H1 (cell line): ENCODE measurements at regions not wholly inside any gene's neighbourhood (a gene's known extent, or its start where the extent isn't known, plus 50 kb on each side); places are given as distances from the start of the nearest gene placed in this dataset.

Source experiments
- CTCF ChIA-PET: fragments of 300-600 bp; sonication (Branson Sonifier 250); formaldehyde crosslinking; loops from one replicate; lab custom pipeline; 2021; ENCODE audit not compliant: partially characterized antibody; lab: Charles Lee
- POLR2A ChIA-PET: fragments of 300-600 bp; sonication (Branson Sonifier 250); formaldehyde crosslinking; loops from one replicate; lab custom pipeline; 2021; ENCODE audit warnings: inconsistent platforms; ENCODE audit not compliant: partially characterized antibody; lab: Charles Lee
- DNase-seq, 2 experiments: peaks; one replicate each; pipeline versions ENCODE4 v3.0.0 to v3.0.0-alpha.2; 2010 to 2022; ENCODE audit warnings: low spot score in 2 of 2, low read depth in 1 of 2, mixed read lengths in 1 of 2
- FAIRE-seq: peaks from 2 replicates; lab custom pipeline; 2011; peaks lifted over from hg19 to GRCh38; lab: Jason Lieb, UNC
- H2AFZ ChIP-seq: 2 replicates; pipeline ENCODE4 v1.8.1; 2012; ENCODE audit warnings: low read length, inconsistent platforms
- H2AK5ac ChIP-seq: 2 replicates; pipeline ENCODE4 v1.6.1; 2013; ENCODE audit warnings: low read depth, low read length
- H2BK120ac ChIP-seq: replicated peaks from 2 replicates; pipeline ENCODE3; 2013; ENCODE audit warnings: low read depth, low read length, inconsistent platforms
- H2BK12ac ChIP-seq: 2 replicates; pipeline ENCODE4 v1.6.1; 2013; ENCODE audit warnings: low read depth, low read length
- H2BK15ac ChIP-seq: 2 replicates; pipeline ENCODE4 v1.6.1; 2013; ENCODE audit warnings: low read length
- H2BK20ac ChIP-seq: 2 replicates; pipeline ENCODE4 v1.6.1; 2013; ENCODE audit warnings: low read length
- H2BK5ac ChIP-seq: 2 replicates; pipeline ENCODE4 v1.6.1; 2013; ENCODE audit warnings: low read depth, low read length
- H3K14ac ChIP-seq: 2 replicates; pipeline ENCODE4 v1.6.1; 2013; ENCODE audit warnings: inconsistent platforms; ENCODE audit not compliant: insufficient read length
- H3K18ac ChIP-seq: 2 replicates; pipeline ENCODE4 v1.6.1; 2013; ENCODE audit warnings: low read length; ENCODE audit errors: extremely low read depth
- H3K23ac ChIP-seq: 2 replicates; pipeline ENCODE4 v1.6.1; 2013; ENCODE audit warnings: inconsistent platforms; ENCODE audit not compliant: insufficient read length
- H3K23me2 ChIP-seq: 2 replicates; pipeline ENCODE4 v1.6.1; 2013; ENCODE audit warnings: low read depth, low read length
- H3K27ac ChIP-seq: 2 replicates; pipeline ENCODE4 v1.6.1; 2011; ENCODE audit warnings: low read depth, low read length, inconsistent platforms
- H3K27me3 ChIP-seq, 4 experiments: replicated peaks in 1 of 4; 1 replicate in 1 of 4; 2 replicates in 3 of 4; pipeline versions ENCODE4 v1.6.1 to v1.8.1; 2011 to 2013; ENCODE audit warnings: low read length in 3 of 4, mild to moderate bottlenecking in 3 of 4, inconsistent platforms in 2 of 4, mixed read lengths in 2 of 4, moderate library complexity in 1 of 4; ENCODE audit not compliant: control insufficient read depth in 3 of 4, insufficient read depth in 3 of 4; ENCODE audit errors: extremely low read depth in 1 of 4
- H3K36me3 ChIP-seq, 4 experiments: 2 replicates each; pipeline versions ENCODE4 v1.6.1 to v1.8.1; 2011 to 2013; ENCODE audit warnings: mild to moderate bottlenecking in 4 of 4, low read length in 3 of 4, moderate library complexity in 2 of 4, control low read depth in 1 of 4, inconsistent platforms in 1 of 4; ENCODE audit not compliant: insufficient read depth in 4 of 4, control insufficient read depth in 2 of 4
- H3K4ac ChIP-seq: replicated peaks from 2 replicates; pipeline ENCODE3; 2013; ENCODE audit warnings: low read length, low read depth, mixed read lengths, inconsistent platforms; ENCODE audit not compliant: insufficient read length
- H3K4me1 ChIP-seq, 4 experiments: replicated peaks in 1 of 4; 1 replicate in 1 of 4; 2 replicates in 3 of 4; pipeline versions ENCODE4 v1.6.1 to v1.8.1; 2011 to 2013; ENCODE audit warnings: low read length in 3 of 4, inconsistent platforms in 2 of 4, mixed read lengths in 1 of 4; ENCODE audit not compliant: insufficient read depth in 4 of 4, control insufficient read depth in 3 of 4
- H3K4me2 ChIP-seq, 2 experiments: 2 replicates each; pipeline versions ENCODE4 v1.6.1 to v1.8.1; 2011 to 2013; ENCODE audit warnings: low read depth in 2 of 2, low read length in 2 of 2, control low read depth in 1 of 2, inconsistent platforms in 1 of 2, mild to moderate bottlenecking in 1 of 2; ENCODE audit not compliant: insufficient read depth in 1 of 2
- H3K4me3 ChIP-seq, 4 experiments: fragments of 200-600, 300-600 bp in 1 of 4; sonication (generic), shearing (Covaris generic), sonication (Bioruptor Twin) in 1 of 4; 2 replicates each; pipeline versions ENCODE4 v1.5.1 to v1.8.1; 2011 to 2016; ENCODE audit warnings: low read length in 4 of 4, low read depth in 3 of 4, control low read depth in 2 of 4, inconsistent platforms in 2 of 4, mild to moderate bottlenecking in 2 of 4, mixed read lengths in 1 of 4, moderate library complexity in 1 of 4; ENCODE audit not compliant: insufficient read depth in 2 of 4; ENCODE audit errors: extremely low read depth in 1 of 4
- H3K56ac ChIP-seq: replicated peaks from 2 replicates; pipeline ENCODE3; 2013; ENCODE audit warnings: low read depth, mild to moderate bottlenecking, mixed read lengths, low read length, inconsistent platforms; ENCODE audit not compliant: insufficient read length
- H3K79me1 ChIP-seq: 2 replicates; pipeline ENCODE4 v1.6.1; 2013; ENCODE audit warnings: low read depth, low read length, control low read depth
- H3K79me2 ChIP-seq, 2 experiments: 2 replicates each; pipeline versions ENCODE4 v1.6.1 to v1.8.1; 2012 to 2013; ENCODE audit warnings: low read length in 2 of 2, mild to moderate bottlenecking in 2 of 2, inconsistent platforms in 1 of 2; ENCODE audit not compliant: insufficient read depth in 2 of 2, control insufficient read depth in 1 of 2
- H3K9ac ChIP-seq, 4 experiments: replicated peaks in 1 of 4; 1 replicate in 1 of 4; 2 replicates in 3 of 4; pipeline versions ENCODE4 v1.6.1 to v1.8.1; 2011 to 2013; ENCODE audit warnings: low read depth in 3 of 4, low read length in 3 of 4, control low read depth in 2 of 4, mild to moderate bottlenecking in 2 of 4, moderate library complexity in 2 of 4, inconsistent platforms in 1 of 4; ENCODE audit errors: extremely low read depth in 1 of 4
- H3K9me3 ChIP-seq, 2 experiments: 2 replicates each; pipeline versions ENCODE4 v1.6.1 to v1.8.1; 2012 to 2013; ENCODE audit warnings: mild to moderate bottlenecking in 2 of 2, moderate library complexity in 2 of 2, control low read depth in 1 of 2, inconsistent platforms in 1 of 2, low read depth in 1 of 2, low read length in 1 of 2, mixed read lengths in 1 of 2; ENCODE audit not compliant: insufficient read depth in 2 of 2
- H4K20me1 ChIP-seq, 2 experiments: replicated peaks in 1 of 2; 2 replicates each; pipeline versions ENCODE3 to v1.8.1; 2011 to 2013; ENCODE audit warnings: inconsistent platforms in 2 of 2, low read length in 2 of 2, mild to moderate bottlenecking in 1 of 2; ENCODE audit not compliant: insufficient read depth in 2 of 2, control insufficient read depth in 1 of 2
- H4K5ac ChIP-seq: 2 replicates; pipeline ENCODE4 v1.6.1; 2013; ENCODE audit warnings: low read length, low read depth, mixed read lengths, inconsistent platforms; ENCODE audit not compliant: insufficient read length
- H4K8ac ChIP-seq: 2 replicates; pipeline ENCODE4 v1.8.0; 2013; ENCODE audit warnings: mild to moderate bottlenecking, moderate library complexity, low read length, inconsistent platforms; ENCODE audit not compliant: insufficient read depth; ENCODE audit errors: extremely low read depth
- H4K91ac ChIP-seq: replicated peaks from 2 replicates; pipeline ENCODE3; 2013; ENCODE audit warnings: low read length, mixed read lengths, inconsistent platforms; ENCODE audit not compliant: insufficient read length
- E2F6 ChIP-seq: IDR thresholded peaks from 2 replicates; pipeline ENCODE4 v1.6.1; 2012; ENCODE audit warnings: inconsistent platforms
- EP300 ChIP-seq, 2 experiments: IDR thresholded peaks; 1 replicate in 1 of 2; 2 replicates in 1 of 2; pipeline ENCODE4 v1.6.1; 2011 to 2012; ENCODE audit warnings: low read depth in 2 of 2, low read length in 2 of 2, mild to moderate bottlenecking in 2 of 2, borderline replicate concordance in 1 of 2, inconsistent platforms in 1 of 2, moderate library complexity in 1 of 2
- MAFK ChIP-seq: IDR thresholded peaks from 2 replicates; pipeline ENCODE4 v1.6.1; 2012; ENCODE audit warnings: low read depth, mild to moderate bottlenecking, improper control_type of control experiment, low read length
- NANOG ChIP-seq: IDR thresholded peaks from 2 replicates; pipeline ENCODE4 v1.6.1; 2011; ENCODE audit warnings: low read length, low read depth, mild to moderate bottlenecking, inconsistent platforms; ENCODE audit not compliant: insufficient read depth, poor library complexity, severe bottlenecking
- RBBP5 ChIP-seq: IDR thresholded peaks from 2 replicates; pipeline ENCODE4 v1.7.1; 2012; ENCODE audit warnings: low read depth, mild to moderate bottlenecking, inconsistent platforms, low read length, moderate library complexity, borderline replicate concordance
- SIRT6 ChIP-seq: IDR thresholded peaks from one replicate; pipeline ENCODE4 v1.7.1; 2012; ENCODE audit warnings: low read length, inconsistent platforms
- SIX5 ChIP-seq: IDR thresholded peaks from 2 replicates; pipeline ENCODE4 v1.6.1; 2011; ENCODE audit warnings: mild to moderate bottlenecking, low read depth, low read length
- SP1 ChIP-seq: IDR thresholded peaks from 2 replicates; pipeline ENCODE4 v1.6.1; 2011; ENCODE audit warnings: low read depth, low read length
- TAF7 ChIP-seq: optimal IDR thresholded peaks from 2 replicates; pipeline ENCODE3; 2011; ENCODE audit warnings: low read depth, mild to moderate bottlenecking, inconsistent platforms, low read length, moderate library complexity, borderline replicate concordance
- WGBS, 2 experiments: shearing (Covaris generic) in 1 of 2; methylation state at CpG; one replicate each; pipeline versions ENCODE4 v1.1.6 to v1.1.7; 2013 to 2015; ENCODE audit warnings: low lambda C conversion rate in 2 of 2, mixed read lengths in 2 of 2, inconsistent platforms in 1 of 2, low coverage in 1 of 2, missing lambda C conversion rate in 1 of 2; ENCODE audit not compliant: insufficient replicate concordance in 2 of 2, insufficient coverage in 1 of 2, insufficient read length in 1 of 2; ENCODE audit errors: extremely low coverage in 1 of 2, missing lambda C conversion rate in 1 of 2; 5-methylcytosine and 5-hydroxymethylcytosine counted together

- Histone ChIP-seq H3K4ac (no peak overlapping the region), H2BK15ac (no peak overlapping the region), H3K9me3 (no peaks in the 10 kb centered on the region), H3K36me3 (no peaks in the 10 kb centered on the region), H3K23me2 (no peaks in the 10 kb centered on the region), H3K4me3 (no peak overlapping the region), H3K79me1 (no peaks in the 10 kb centered on the region), H2BK120ac (no peak overlapping the region), H3K27me3 (no peaks in the 10 kb centered on the region), H2AFZ (no peak overlapping the region), H3K27ac (no peak overlapping the region), H4K91ac (no peak overlapping the region), H2BK5ac (no peak overlapping the region), H3K4me1 (no peaks in the 10 kb centered on the region), H2BK12ac (no peak overlapping the region), H3K4me2 (no peak overlapping the region), H2AK5ac (no peak overlapping the region), H3K56ac (no peak overlapping the region), H3K23ac (no peak overlapping the region), H3K18ac (no peak overlapping the region), H4K20me1 (no peaks in the 10 kb centered on the region), H4K5ac (no peak overlapping the region), H3K14ac (no peak overlapping the region), H2BK20ac (no peak overlapping the region), H4K8ac (no peak overlapping the region), H3K9ac (no peak overlapping the region), H3K79me2 (no peaks in the 10 kb centered on the region)
- FAIRE-seq, result no peak
- WGBS, 2 experiments, result 67% methylated on average over 1 of the region's 1 CpG; no CpG with 5 or more reads in 1 of the 2 experiments
- CTCF ChIA-PET, result interaction anchor here (0.8 kb wide), 1 partner anchor 25 kb away, joined by 3 read pairs; no protein-coding TSS in a partner anchor
- no peak for DNase-seq
- POLR2A ChIA-PET, result no interaction called here
- no peak for TF ChIP-seq SIRT6
- no peak for TF ChIP-seq NANOG
- TF ChIP-seq EP300 (IDR thresholded peaks at IDR 0.05; ENCODE audit: borderline replicate concordance in 1 of 2, low read depth in 2 of 2, low read length in 2 of 2), result no peak
- no peak for TF ChIP-seq MAFK
- TF ChIP-seq RBBP5, result no peak
- no peak for TF ChIP-seq SIX5
- no peak for TF ChIP-seq TAF7
- no peak for TF ChIP-seq SP1
- no peak for TF ChIP-seq E2F6
Observed at GRCh38 chrX:66756717-66757116, 117.8 kb upstream of the EDA2R start.
